NCI-H128 (cell line): ENCODE measurements at regions not wholly inside any gene's neighbourhood (a gene's known extent, or its start where the extent isn't known, plus 50 kb on each side); places are given as distances from the start of the nearest gene placed in this dataset.
"Not testable (repeated sequence)": the region's sequence is repeated elsewhere in the genome, so short reads cannot be mapped to it uniquely, and the experiment has no call there.

ENCODE experiments used
- DNase-seq: peaks from one replicate; lab custom pipeline; 2025; ENCODE audit not compliant: unreplicated experiment; lab: John Stamatoyannopoulos, UW

DNA sequence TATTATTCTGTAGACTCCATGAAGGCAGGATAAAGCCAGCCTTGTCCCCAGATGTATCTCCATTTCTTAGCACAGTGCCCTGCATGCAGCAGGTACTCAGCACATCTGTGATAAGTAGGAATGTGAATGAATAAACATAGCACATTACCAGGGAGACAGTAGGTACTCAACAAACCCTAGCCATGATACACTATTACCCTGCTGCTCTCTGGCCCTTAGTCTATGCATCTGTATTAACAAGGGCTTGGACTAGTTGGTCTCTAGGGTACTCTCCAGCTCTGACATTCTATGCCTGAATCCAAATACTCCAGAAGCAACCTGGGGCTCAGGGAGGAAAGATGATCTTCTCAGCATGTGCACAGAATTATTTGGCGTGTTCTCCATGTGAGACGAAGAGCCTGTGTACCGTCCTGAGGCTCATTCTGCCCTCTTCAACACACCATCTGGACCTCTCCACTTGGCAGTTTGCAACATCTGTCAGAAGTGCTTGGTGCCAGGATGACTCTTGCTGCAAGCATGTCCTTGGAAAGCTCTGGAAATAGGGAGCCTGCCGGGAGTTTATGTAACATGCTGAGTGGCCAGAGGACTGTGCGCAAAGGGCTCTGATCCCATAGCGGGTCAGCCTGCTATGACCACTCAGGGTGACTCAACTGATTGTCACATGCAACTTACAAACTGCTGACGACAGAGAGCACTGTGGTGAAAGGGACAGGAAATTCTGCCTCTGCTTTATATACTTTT is 228.2 kb upstream of the USP24 start:
- DNase-seq: peak; percentile 61

DNA sequence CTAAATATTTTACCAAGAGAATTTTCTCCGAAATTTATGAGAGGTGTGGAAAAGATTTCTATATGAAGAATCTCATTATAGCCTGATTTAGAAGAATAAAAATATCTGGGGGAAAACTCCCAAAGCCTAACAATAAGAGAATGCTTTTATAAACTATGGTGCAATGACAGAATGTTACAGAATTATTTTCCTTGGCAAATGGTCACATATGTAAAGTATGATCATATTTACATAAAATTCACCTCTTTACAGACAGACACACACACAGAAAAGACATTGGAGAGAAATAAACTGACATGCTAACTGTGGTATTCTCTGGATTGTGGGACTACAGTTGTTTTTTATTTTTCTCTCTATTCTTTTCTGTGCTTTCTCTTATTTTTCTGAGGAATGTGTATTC is 226.3 kb upstream of the USP24 start:
- DNase-seq: no peak

DNA sequence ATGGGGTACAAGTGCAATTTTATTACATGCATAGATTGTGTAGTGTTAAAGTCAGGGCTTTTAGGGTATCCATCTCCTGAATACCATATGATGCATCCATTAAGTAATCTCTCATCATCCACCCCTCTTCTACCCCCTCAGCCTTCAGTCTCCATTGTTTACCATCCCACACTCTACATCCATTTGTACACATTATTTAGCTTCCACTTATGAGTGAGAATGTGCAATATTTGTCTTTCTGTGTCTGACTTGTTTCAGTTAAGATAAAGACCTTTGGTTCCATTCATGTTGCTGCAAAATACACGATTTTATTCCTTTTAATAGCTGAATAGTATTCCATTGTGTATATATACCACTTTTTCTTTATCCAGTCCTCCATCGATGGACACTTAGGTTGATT is 222.5 kb upstream of the USP24 start:
- DNase-seq: no peak

DNA sequence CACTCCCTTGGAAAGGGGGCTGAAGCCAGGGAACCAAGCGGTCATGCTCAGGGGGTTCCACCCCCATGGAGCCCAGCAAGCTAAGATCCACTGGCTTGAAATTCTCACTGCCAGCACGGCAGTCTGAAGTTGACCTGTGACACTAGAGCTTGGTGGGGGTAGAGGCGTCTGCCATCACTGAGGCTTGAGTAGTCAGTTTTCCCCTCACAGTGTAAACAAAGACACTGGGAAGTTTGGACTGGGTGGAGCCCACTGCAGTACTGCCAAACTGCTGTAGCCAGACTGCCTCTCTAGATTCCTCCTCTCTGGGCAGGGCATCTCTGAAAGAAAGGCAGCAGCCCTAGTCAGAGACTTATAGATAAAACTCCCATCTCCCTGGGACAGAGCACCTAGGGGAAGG is 215.6 kb upstream of the USP24 start:
- not testable (repeated sequence) for DNase-seq

DNA sequence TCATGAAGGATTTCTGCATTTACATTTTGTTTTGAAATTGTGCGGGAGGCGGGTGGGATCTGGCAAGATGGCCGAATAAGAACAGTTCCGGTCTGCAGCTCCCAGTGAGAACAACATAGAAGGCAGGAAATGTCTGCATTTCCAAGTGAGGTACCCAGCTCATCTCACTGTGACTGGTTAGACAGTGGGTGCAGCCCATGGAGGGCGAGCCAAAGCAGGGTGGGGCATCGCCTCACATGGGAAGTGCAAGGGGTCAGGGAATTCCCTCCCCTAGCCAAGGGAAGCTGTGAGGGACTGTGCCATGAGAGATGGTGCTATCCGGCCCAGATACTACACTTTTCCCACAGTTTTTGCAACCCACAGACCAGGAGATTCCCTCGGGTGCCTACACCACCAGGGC is 215.0 kb upstream of the USP24 start:
- DNase-seq: not testable (repeated sequence)

DNA sequence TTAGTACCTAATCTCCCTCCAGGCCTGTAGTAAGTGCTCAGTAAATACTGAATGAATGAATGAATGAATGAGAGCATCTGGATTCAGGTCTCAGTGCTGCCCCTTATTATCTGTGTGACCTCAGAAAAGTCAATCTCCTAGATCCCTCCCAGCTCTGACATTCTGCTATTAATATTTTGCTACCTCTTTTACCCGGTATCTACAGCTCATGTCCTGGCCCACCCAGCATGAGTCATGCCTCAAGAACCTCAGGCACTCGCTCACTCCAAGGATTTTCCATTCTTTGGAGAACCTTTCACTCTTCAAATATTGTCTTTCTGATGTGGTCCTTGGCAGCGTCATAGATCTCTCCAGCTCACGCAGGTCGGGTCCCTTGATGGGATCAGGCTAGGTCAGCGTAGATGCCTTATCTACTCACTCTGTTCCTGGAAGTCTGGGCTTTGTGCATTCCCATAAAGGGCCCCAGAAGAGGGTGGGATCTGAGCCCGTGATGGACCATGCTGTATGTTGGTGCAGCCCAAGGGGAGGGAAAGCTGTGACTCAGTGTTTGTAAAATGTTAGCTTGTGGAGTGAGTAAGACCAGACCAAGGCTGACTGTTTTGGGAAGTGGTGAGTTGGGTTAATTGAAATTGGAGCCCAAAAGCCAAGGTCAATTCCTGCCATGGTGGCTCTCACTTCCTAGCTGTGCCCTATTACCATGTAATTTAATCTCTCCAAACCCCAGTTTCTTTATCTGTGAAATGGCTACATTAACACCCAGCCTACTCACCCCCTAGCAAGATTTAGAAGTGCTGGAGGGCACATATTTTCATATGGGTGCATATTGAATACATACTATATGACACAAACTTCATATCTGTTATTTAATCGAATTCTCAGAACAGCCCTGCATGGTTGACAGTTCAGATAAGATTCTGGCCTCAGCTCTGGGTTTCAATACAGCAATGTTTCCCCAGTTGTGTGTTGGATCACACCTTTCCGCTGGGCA is 214.1 kb upstream of the USP24 start:
- no peak for DNase-seq

DNA sequence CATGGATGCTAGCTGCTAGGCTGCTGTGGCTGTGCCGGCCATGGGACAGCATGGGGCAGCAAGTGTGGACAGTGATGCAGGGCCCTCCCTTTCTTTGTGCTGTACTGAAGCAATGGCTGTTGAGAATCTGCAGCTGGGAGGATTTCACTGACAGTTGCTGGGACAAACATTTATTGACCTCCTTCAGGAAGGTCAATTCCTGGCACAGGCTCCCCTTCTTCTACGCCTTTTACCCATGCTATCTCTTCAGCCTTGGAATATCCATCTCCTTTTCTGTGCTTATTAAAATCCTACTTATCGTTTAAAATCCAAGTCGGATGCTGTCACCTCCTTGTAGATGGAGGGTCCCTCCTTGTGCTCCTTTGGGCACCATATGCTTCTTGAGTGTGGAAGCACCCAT is 213.1 kb upstream of the USP24 start:
- DNase-seq: no peak

DNA sequence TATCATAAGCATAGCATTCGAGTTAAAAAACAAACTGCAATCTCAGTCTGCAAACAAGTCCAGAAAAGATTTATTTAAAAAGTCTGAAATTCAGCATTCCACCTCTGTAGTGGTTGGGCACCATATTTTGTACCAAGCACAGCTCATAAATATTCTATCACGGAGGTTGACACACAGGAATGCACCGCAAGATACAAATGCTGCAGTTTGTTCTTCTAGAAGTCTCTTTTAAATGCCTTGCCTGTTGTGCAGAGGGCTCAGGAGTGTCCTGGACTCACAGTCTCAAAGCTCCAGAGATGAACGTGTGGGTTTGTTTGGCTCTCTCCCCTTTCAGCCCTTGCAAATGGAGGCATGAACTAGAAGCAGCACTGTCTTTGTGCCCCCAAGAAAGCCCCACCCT is 212.4 kb upstream of the USP24 start:
- no peak for DNase-seq

DNA sequence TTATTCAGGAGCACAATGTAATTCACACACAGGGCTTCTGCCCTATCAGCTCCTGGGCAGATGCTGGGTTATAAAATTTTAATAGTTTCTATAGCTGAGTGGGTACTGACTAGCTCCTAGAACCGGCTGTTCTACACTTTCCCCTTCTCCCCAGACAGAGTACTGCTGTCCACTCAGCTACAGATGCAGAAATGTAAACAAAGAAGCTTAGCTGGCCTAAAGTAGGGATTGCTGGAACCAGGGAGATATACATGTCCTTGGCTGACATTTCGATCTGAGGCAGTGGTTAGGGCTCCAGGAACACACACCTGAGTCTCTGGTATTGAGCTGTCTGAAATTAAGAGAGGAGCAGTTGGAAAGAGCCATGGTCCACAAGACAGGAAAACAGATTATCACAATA is 211.5 kb upstream of the USP24 start:
- DNase-seq: no peak

DNA sequence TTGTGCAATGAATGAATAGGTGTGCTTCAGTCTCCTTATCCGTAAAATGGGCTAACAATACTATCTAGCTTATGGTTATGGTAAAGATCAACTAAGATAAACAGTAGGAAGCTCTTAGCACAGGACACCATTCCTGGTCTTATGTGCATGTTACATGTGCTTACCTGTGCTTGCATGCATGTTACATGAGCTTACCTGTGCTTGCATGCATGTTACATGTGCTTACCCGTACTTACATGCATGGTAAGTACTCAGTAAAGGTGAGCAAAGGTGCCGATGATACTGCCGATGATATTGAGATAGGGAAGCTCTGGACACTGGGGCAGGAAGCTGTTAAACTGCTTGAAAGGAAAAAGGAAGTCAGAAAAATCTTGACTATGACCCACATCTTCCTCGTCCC is 211.0 kb upstream of the USP24 start:
- DNase-seq: no peak

DNA sequence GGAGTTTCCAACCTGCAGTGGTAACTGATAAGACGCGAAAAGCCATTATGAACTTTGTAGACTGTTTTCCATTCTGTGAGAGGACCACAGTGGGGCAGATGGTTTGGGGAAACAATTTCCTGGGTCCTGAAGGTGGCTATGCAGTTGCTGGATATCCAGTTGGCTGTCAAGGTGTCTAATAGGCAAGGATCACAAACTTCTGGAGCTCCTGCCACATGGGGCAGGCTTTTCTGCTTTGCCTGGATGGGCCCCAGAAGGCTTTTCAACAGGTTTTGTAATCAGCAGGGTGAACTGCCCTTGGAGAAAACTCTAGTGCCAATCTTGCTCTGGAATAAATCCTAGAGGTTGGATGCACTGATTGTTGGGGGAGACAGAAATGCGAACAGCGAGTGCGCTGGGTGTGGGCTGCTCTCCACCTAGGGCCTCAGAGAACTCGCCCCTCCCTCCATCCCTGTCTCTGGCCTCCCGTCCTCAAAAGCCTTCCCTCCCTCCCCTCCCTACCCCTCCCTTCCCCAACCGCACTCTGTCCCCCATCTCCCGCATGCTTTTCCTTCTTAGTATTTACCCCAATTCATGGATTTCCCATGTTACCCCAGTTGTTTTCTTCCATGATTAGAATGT is 210.3 kb upstream of the USP24 start:
- no peak for DNase-seq

DNA sequence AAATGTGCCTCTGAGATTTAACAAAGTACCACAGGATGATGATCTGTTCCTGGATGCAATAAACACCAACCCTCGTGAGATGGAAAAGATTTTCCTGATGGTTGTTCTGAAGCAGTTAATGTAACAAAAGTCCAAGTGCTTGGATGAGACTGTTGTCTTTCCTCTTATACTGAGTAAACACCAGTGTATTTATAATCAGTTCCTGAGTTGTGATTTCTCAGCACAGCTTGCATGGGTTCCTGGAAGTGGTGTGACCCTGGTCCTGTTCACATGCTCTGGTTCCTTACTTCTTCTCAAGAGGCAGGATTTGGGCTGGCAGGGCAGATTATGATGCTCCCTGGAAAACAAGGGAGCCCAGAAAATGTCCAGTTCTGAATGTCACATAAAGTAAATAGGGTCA is 208.2 kb upstream of the USP24 start:
- no peak for DNase-seq

DNA sequence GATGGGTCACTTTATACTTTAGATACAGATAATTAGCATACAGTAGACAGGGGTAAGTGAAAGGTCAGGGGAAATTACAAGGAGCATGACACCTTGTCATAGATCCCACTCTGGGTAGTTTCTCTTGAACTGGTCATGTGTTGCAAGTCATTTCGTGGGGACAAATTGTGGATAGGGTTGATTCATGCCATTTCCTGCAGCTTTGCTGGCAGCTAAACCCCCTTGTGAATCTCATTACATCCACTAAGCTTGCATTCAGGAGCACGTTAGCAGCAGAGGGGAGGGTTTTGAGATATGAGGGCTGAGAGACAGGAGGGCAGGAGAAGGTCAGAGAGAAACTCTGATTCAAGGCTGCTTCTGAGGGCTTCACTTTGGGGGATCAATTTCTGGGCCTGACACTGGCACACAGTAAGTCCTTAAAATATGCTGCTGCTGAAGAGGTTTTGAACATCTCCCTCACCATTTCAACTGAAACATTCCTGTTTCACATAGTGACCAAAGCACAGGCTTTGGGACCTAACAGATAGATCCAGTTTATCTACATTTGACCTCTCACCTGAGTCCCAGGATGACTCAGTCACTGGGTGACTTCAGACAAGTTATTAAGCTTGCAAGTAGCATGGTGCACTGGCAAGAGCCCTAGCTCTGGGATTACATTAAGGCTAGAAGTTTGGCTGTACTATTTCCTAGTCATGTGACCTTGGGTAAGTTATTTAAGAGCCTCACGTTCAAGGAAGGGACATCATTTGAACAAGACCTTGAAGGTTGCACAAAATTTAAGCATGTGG is 206.0 kb upstream of the USP24 start:
- DNase-seq: no peak

DNA sequence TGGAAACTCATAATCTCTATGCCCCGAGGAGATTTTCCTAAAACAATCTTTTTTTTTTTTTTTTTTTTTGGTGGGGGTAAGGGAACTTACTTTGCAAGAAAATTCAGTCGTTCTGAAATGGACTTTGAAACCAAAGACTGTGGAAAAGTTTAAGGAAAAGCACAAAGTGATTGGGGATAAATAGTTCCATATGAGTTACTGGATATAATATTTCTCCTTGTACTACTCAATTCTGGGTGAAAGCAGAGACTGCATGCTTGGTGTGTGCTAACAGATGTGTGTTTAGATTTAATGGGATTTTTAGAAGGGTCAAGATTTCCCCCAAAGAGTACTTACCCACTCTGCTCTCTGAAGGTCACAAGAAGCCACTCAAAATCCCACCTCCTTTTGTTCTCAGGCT is 204.9 kb upstream of the USP24 start:
- DNase-seq: no peak

DNA sequence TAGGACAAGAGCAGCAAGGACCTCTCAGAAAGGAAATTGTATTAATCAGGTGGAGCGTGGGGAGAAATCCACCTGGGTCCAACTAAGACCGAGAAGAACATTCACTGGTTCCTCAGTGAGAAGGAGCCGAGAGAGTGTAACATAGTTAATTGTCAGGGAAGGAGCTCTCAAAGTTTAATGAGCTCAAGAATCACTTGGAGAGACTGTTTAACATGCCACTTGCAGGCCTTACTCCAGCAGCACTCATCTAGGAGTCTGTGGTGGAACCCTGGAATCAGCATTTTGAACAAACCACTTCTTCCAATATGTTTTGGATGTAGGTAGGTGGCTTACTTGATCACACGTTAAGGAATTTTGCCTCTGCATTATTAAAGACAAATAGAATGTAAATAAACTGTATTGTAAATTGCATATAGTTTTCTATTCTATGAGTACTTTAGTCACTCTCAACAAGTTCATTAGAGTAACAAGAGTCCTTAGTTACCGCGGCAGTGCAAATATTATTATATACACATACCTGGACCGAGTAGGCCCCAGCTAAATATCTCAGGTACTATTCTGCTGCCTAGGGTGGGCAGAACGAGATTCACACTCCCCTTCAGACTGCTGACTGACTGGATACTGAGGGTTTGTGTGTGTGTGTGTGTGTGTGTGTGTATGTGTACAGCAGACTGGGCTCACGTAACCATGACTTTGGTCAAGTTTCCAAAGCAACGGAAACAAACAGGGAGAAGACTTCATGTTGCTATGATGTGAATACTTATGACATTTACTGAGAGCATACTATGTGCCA is 203.2 kb upstream of the USP24 start:
- DNase-seq: no peak

DNA sequence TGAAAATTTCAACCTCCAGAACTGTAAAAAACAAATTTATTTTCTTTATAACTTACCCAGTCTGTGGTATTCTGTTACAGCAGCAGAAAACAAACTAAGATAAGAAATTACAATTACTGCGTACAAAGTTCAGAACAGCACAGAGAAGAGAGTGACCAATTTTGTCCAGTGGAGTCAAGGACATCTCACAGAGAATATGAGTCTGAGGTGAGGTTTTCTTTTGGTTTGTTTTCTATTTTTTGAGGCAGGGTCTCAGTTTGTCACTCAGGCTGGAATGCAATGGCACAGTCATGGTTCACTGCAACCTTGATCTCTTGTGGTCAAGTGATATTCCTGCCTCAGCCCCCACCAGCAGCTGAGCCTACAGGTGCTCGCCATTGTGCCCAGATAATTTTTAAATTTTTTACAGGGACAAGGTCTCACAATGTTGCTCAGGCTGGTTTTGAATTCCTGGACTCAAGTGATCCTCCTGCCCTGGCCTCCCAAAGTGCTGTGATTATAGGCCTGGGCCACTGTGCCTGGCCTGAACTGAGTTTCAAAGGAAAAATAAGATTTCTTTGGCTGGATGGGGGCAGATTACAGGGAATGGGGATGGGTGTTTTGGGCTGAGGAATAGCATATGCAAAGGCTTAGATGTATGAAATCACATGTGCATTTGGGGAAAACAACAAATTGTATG is 201.1 kb upstream of the USP24 start:
- DNase-seq: no peak

DNA sequence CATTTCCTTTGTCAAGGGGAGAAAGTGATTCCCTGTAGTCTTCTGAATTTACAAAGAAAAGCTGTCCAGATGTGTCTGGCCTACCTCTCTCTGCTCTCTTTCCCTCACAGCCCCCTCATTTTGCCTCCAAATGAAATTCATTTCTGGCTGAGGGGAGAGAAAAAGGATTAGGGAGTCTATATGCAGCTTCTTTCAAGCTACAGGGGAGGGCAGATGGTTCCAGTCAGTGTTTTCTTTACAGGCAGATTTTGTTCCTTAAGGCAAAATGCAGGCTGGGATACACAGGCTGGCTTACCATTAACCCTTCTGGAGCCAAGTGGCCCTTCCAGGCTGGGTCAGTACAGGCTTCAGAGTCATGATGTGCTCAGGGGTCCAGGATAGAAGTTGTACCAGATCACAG is 198.1 kb upstream of the USP24 start:
- no peak for DNase-seq

DNA sequence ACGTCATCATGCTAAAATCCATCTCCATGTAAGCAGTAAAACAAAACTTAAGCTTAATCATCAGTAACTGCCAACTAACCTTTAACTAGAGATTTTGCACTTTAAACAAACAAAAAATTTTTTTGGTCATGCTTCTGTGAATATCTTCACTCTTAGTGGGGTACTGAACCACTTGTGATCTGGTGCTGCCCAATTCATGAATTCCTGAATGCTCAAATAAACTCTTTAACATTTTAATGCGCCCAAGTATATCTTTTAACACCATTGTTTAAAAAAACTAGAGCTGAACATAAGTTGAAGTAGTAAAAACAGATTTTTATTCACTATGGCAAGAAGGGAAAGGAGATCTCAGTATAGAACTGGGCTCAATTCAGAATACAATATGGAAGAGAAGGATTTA is 196.9 kb upstream of the USP24 start:
- no peak for DNase-seq

DNA sequence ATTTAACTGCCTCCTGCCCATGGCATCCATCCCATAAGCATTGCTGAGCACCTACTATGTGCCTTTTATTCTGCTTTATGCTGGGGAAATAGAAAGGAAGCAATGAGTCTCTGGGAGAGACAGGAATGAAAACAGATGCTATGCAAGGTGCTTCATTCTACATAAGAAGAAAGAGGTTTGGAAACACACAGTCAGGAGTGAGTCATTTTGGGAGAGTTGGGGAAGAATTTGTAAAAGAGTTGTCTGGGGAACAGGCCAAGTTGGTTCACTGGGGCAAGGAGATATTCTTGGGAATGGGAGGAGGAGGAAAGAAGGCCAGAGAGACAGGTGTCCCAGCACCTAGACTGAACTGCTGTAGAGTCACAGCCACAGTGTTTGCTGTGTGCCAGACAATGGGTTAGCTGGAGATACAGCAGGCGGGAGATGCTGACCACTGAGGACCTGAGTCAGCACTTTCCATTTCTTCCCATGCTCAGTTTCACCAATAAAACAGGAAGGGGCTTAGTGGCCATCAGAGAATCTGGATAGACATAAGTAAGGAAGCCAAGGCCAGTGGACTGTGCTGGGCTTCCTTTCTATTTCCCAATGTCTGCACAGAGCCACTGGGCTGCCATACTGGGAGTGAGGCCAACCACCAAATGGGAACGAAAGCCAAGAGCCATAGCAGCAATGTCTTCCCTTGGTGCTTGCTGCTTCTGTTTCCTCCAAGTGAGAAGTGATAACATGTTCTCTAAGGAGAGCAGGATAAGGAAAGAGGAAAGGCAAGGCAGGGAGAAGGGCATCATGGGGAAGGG is 187.7 kb upstream of the USP24 start:
- no peak for DNase-seq
